IPS DF 6.9 (cell line): ENCODE measurements at regions not wholly inside any gene's neighbourhood (a gene's known extent, or its start where the extent isn't known, plus 50 kb on each side); places are given as distances from the start of the nearest gene placed in this dataset.

Experiments used
- DNase-seq: peaks from one replicate; pipeline ENCODE4 v3.0.0-alpha.2; 2013; ENCODE audit warnings: low read depth, low spot score
- H3K27ac ChIP-seq: one replicate; pipeline ENCODE4 v1.5.1; 2013; ENCODE audit warnings: low read length, control low read depth
- H3K27me3 ChIP-seq: 2 replicates; pipeline ENCODE4 v1.6.1; 2013; ENCODE audit warnings: mild to moderate bottlenecking, low read length; ENCODE audit not compliant: control insufficient read depth, insufficient read depth
- H3K36me3 ChIP-seq: 2 replicates; pipeline ENCODE4 v1.6.1; 2013; ENCODE audit warnings: low read length; ENCODE audit not compliant: control insufficient read depth, insufficient read depth
- H3K4me1 ChIP-seq: 2 replicates; pipeline ENCODE4 v1.6.1; 2013; ENCODE audit warnings: low read length; ENCODE audit not compliant: control insufficient read depth, insufficient read depth
- H3K4me3 ChIP-seq: 2 replicates; pipeline ENCODE4 v1.5.1; 2013; ENCODE audit warnings: mild to moderate bottlenecking, low read length
- H3K9me3 ChIP-seq: 2 replicates; pipeline ENCODE4 v1.6.1; 2013; ENCODE audit warnings: low read length, inconsistent platforms; ENCODE audit not compliant: control insufficient read depth, insufficient read depth
- WGBS: extraction: QIAGEN DNeasy Blood & Tissue Kit; methylation state at CpG from one replicate; pipeline ENCODE4 v1.1.7; 2013; ENCODE audit warnings: mixed read lengths, missing lambda C conversion rate; ENCODE audit not compliant: insufficient read length, insufficient coverage; 5-methylcytosine and 5-hydroxymethylcytosine counted together

DNA sequence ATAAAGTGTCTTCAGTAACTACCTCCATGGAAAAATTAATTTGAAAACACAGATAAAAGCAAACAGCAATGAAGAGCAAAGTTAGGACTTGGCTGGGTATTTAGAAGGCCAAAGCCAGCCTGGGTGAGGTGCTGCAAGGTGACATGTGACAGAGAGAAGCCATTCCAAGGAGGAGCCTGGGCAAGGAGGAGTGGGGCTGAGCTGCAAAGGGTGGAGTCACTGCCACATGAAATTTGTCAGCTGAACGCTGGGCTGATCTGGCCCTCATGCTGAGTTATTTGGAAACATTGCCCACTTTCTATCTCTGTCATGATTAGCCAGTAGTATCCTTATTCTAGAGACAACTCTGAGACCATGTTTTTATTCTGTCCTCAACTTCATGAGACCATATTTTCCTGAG is 76.3 kb downstream of the PERP start:
- Histone ChIP-seq H3K9me3 (no peaks in the 10 kb centered on the region), H3K27ac (no peak overlapping the region), H3K4me3 (no peak overlapping the region), H3K4me1 (no peaks in the 10 kb centered on the region), H3K27me3 (no peaks in the 10 kb centered on the region), H3K36me3 (no peaks in the 10 kb centered on the region)
- DNase-seq: no peak
- WGBS: no CpG with 5 or more reads among the region's 1 CpG

DNA sequence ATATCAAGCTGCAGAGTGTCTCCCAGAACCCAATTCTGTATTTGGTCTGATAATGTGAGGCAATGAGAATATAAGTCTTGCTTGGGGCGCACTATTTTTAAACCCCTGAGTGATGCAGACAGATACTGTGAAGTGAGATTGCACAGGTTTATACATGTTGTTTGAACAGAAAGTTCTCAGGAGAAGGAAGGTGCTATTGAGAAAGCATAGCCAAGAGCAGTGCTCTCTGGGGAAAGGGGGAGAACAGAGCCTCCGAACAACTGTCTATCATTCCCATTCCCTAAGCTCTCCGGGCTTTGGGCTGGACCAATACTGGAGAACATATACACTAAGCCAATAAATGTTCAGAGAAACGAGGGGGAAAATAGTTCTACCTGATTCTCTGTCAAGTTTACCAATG is 75.8 kb downstream of the PERP start:
- Histone ChIP-seq H3K9me3 (no peaks in the 10 kb centered on the region), H3K36me3 (no peaks in the 10 kb centered on the region), H3K27me3 (no peaks in the 10 kb centered on the region), H3K4me1 (no peaks in the 10 kb centered on the region), H3K4me3 (no peak overlapping the region), H3K27ac (no peak overlapping the region)
- no peak for DNase-seq
- WGBS: no CpG with 5 or more reads among the region's 4 CpGs

GRCh38 chr6:138031850-138032249 is 75.4 kb downstream of the PERP start:
- no CpG with 5 or more reads among the region's 3 CpGs for WGBS
- no peak overlapping the region for H3K4me3 ChIP-seq

DNA sequence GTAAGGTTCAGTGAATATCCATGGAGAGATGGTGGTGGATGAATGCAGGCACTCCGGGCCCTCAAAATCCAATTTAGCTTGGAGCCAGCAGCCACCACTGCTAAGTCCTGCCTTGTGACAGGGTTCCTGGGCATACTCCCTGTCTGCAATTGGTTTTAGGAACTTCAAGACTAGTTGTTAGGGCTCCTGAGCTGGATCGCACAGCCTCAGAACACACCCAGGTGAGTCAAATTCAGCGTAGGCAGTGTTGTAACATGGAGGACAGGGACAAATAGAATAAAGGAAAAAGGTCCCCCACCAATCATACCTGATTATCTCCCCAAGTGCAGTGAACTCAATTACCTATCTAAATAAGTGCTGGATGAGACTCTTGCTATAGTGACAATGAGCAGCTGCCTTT is 74.6 kb downstream of the PERP start:
- no peak for DNase-seq
- no CpG with 5 or more reads among the region's 3 CpGs for WGBS
- Histone ChIP-seq H3K4me3 (no peak overlapping the region), H3K36me3 (no peaks in the 10 kb centered on the region), H3K4me1 (no peaks in the 10 kb centered on the region), H3K9me3 (no peaks in the 10 kb centered on the region), H3K27me3 (no peaks in the 10 kb centered on the region), H3K27ac (no peak overlapping the region)

More at GRCh38 chr6:138031850-138032249, 75.4 kb downstream of the PERP start:
- H3K27ac ChIP-seq: no peak overlapping the region
- H3K4me1 ChIP-seq: no peaks in the 10 kb centered on the region
- DNase-seq: no peak
- H3K27me3 ChIP-seq: no peaks in the 10 kb centered on the region
- H3K36me3 ChIP-seq: no peaks in the 10 kb centered on the region
- no peaks in the 10 kb centered on the region for H3K9me3 ChIP-seq

DNA sequence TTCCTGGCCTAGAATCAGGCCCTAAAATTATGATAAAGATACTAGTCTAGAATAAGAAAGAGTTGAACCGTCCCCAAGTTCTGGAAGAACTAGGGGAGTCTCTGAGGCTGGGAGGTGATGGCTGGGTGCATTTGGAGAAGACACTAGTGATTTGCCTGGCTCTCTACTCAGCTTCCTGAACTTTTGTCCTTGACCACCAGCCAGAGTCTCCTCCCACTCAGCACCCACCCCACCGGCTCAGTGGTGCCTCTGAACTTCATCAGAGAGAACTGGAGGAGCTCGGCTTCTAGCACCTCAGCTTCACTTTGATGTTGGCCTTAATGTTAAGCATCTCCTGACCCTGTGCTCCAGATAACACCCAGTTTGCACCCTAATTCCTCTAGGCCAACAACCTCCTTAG is 73.0 kb downstream of the PERP start:
- no peaks in the 10 kb centered on the region for H3K36me3 ChIP-seq
- WGBS: no CpG with 5 or more reads among the region's 3 CpGs
- H3K4me1 ChIP-seq: no peaks in the 10 kb centered on the region
- no peak for DNase-seq
- H3K4me3 ChIP-seq: no peak overlapping the region
- H3K9me3 ChIP-seq: no peaks in the 10 kb centered on the region
- H3K27me3 ChIP-seq: no peaks in the 10 kb centered on the region
- H3K27ac ChIP-seq: no peak overlapping the region

GRCh38 chr6:138035070-138035469 is 72.1 kb downstream of the PERP start:
- Histone ChIP-seq H3K4me3 (no peak overlapping the region), H3K4me1 (no peaks in the 10 kb centered on the region), H3K36me3 (no peaks in the 10 kb centered on the region), H3K9me3 (no peaks in the 10 kb centered on the region), H3K27me3 (no peaks in the 10 kb centered on the region), H3K27ac (no peak overlapping the region)
- no peak for DNase-seq
- WGBS: no CpG with 5 or more reads among the region's 5 CpGs

DNA sequence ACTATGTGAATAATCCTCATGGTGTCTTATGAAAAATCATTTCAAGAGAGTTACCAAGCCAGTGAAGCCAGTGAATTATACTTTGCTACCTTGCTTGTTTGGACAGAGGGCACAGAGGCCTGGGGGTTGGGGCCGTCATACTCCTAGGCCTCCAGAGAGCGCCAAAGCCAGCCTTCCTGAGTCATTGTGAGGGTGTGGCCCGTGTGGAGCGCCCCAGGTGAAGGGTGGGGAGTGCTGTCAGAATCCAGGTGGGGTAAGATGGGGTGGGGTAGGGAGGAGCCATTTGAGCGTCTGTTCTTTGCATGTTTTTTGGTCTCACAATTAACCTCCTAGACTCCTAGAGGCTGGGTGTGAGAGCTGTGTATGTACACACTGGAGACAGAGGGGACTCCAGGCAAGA is 71.1 kb downstream of the PERP start:
- no peak for DNase-seq
- Histone ChIP-seq H3K4me3 (no peak overlapping the region), H3K4me1 (no peaks in the 10 kb centered on the region), H3K9me3 (no peaks in the 10 kb centered on the region), H3K36me3 (no peaks in the 10 kb centered on the region), H3K27ac (no peak overlapping the region), H3K27me3 (no peaks in the 10 kb centered on the region)
- WGBS: no CpG with 5 or more reads among the region's 5 CpGs

DNA sequence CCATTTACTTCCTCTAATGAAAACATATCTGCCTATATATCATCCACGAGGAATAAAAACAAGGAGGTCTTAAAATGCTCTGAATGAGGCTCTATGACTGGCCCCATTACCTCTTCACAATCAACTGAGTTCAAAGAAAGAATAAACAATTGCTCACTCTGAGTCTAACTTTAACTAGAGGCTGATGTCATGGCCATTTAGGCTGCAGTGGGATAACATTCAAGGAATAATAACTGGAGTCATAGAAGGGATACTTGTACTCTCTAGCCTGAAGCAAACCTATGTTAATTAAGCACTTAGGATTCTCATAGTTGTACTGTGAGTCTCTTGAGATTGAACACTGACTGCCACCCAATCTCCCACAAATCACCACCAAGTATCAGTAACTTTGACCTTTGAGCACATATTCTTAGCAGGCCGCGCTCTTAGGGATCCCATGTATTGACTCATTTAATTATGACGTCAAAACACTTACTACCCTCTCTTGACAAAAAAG is 70.2 kb downstream of the PERP start:
- H3K9me3 ChIP-seq: no peaks in the 10 kb centered on the region
- no peaks in the 10 kb centered on the region for H3K27me3 ChIP-seq
- DNase-seq: no peak
- H3K36me3 ChIP-seq: no peaks in the 10 kb centered on the region
- no peak overlapping the region for H3K27ac ChIP-seq
- no CpG with 5 or more reads among the region's 4 CpGs for WGBS
- no peaks in the 10 kb centered on the region for H3K4me1 ChIP-seq
- H3K4me3 ChIP-seq: no peak overlapping the region

- DNase-seq: no peak
- H3K36me3 ChIP-seq: no peaks in the 10 kb centered on the region
- H3K9me3 ChIP-seq: no peaks in the 10 kb centered on the region
- WGBS: no CpG with 5 or more reads among the region's 7 CpGs
- no peaks in the 10 kb centered on the region for H3K4me1 ChIP-seq
- no peak overlapping the region for H3K27ac ChIP-seq
- no peak overlapping the region for H3K4me3 ChIP-seq
- H3K27me3 ChIP-seq: no peaks in the 10 kb centered on the region
Observed at GRCh38 chr6:138038142-138038870, 68.9 kb downstream of the PERP start.
